Neural cell (in vitro differentiated cells): ENCODE measurements at regions not wholly inside any gene's neighbourhood (a gene's known extent, or its start where the extent isn't known, plus 50 kb on each side); places are given as distances from the start of the nearest gene placed in this dataset.

Source experiments
- H2AFZ ChIP-seq: fragments of 200-600, 300-800 bp; sonication (generic), shearing (Covaris generic); 2 replicates; pipeline ENCODE4 v1.6.0; 2014; ENCODE audit warnings: low read depth, mild to moderate bottlenecking, antibody characterized with exemption, low read length, moderate library complexity
- H3F3A ChIP-seq: fragments of 200-600 bp; shearing (Covaris generic); 2 replicates; pipeline ENCODE4 v1.6.1; 2016; ENCODE audit warnings: mild to moderate bottlenecking, moderate library complexity, mixed read lengths, antibody characterized with exemption, low read length; ENCODE audit not compliant: insufficient read depth, poor library complexity, severe bottlenecking
- H3K27ac ChIP-seq: fragments of 200-600, 300-800 bp; sonication (generic), shearing (Covaris generic); 2 replicates; pipeline ENCODE4 v1.5.1; 2014; ENCODE audit warnings: mild to moderate bottlenecking, low read length, moderate library complexity
- H3K27me3 ChIP-seq: fragments of 300-800, 200-600 bp; sonication (generic), shearing (Covaris generic); 2 replicates; pipeline ENCODE4 v1.6.0; 2014; ENCODE audit warnings: mild to moderate bottlenecking, low read depth, low read length, moderate library complexity; ENCODE audit not compliant: insufficient read depth
- H3K36me3 ChIP-seq: fragments of 300-800, 200-600 bp; sonication (generic), shearing (Covaris generic); 2 replicates; pipeline ENCODE4 v1.5.1; 2014; ENCODE audit warnings: mild to moderate bottlenecking, antibody characterized with exemption, low read length, moderate library complexity; ENCODE audit not compliant: insufficient read depth
- H3K4me2 ChIP-seq: fragments of 300-800, 200-600 bp; sonication (generic), shearing (Covaris generic); 2 replicates; pipeline ENCODE4 v1.6.0; 2014; ENCODE audit warnings: mild to moderate bottlenecking, low read length
- H3K4me3 ChIP-seq: fragments of 300-800, 200-600 bp; sonication (generic), shearing (Covaris generic); 2 replicates; pipeline ENCODE4 v1.5.1; 2014; ENCODE audit warnings: mild to moderate bottlenecking, low read length, moderate library complexity
- H3K79me2 ChIP-seq: fragments of 200-600 bp; shearing (Covaris generic); replicated peaks from 2 replicates; pipeline ENCODE4 v1.6.0; 2014; ENCODE audit warnings: mild to moderate bottlenecking, low read length, moderate library complexity; ENCODE audit not compliant: insufficient read depth
- H3K9ac ChIP-seq: fragments of 300-800, 200-600 bp; sonication (generic), shearing (Covaris generic); 2 replicates; pipeline ENCODE4 v1.6.1; 2016; ENCODE audit warnings: mild to moderate bottlenecking, low read length, mixed read lengths
- H3K9me2 ChIP-seq: fragments of 200-600 bp; shearing (Covaris generic); 2 replicates; pipeline ENCODE4 v1.6.1; 2016; ENCODE audit warnings: mild to moderate bottlenecking, low read length, mixed read lengths; ENCODE audit not compliant: insufficient read depth
- H3K9me3 ChIP-seq: fragments of 200-600, 300-800 bp; sonication (generic), shearing (Covaris generic); 2 replicates; pipeline ENCODE4 v1.6.1; 2016; ENCODE audit warnings: mild to moderate bottlenecking, mixed run types, low read length, moderate library complexity, mixed read lengths
- H4K20me1 ChIP-seq: fragments of 200-600 bp; shearing (Covaris generic); 2 replicates; pipeline ENCODE4 v1.6.1; 2016; ENCODE audit warnings: mild to moderate bottlenecking, mixed run types; ENCODE audit not compliant: insufficient read depth
- CTCF ChIP-seq: fragments of 450-650 bp; IDR thresholded peaks from 2 replicates; pipeline ENCODE4 v1.5.1; 2014; ENCODE audit warnings: antibody characterized with exemption, mild to moderate bottlenecking, moderate library complexity; ENCODE audit not compliant: poor library complexity, severe bottlenecking
- EP300 ChIP-seq: fragments of 450-650 bp; conservative IDR thresholded peaks from 2 replicates; pipeline ENCODE4 v1.6.1; 2014; ENCODE audit warnings: antibody characterized with exemption, mild to moderate bottlenecking, moderate library complexity; ENCODE audit not compliant: poor library complexity, severe bottlenecking
- EZH2 ChIP-seq: fragments of 200-600, 300-800 bp; shearing (Covaris generic), sonication (generic); IDR thresholded peaks from 2 replicates; pipeline ENCODE4 v1.6.1; 2014; ENCODE audit warnings: antibody characterized with exemption, low read length, borderline replicate concordance, mild to moderate bottlenecking; ENCODE audit not compliant: insufficient read depth, poor library complexity, severe bottlenecking
- MXI1 ChIP-seq: fragments of 450-650 bp; conservative IDR thresholded peaks from 2 replicates; pipeline ENCODE4 v1.6.1; 2014; ENCODE audit warnings: antibody characterized with exemption, mild to moderate bottlenecking; ENCODE audit not compliant: poor library complexity, severe bottlenecking
- POLR2AphosphoS5 ChIP-seq: IDR thresholded peaks from 2 replicates; pipeline ENCODE4 v1.6.1; 2012
- RAD21 ChIP-seq: fragments of 450-650 bp; conservative IDR thresholded peaks from 2 replicates; pipeline ENCODE4 v1.6.1; 2014; ENCODE audit warnings: antibody characterized with exemption, mild to moderate bottlenecking, moderate library complexity
- REST ChIP-seq: IDR thresholded peaks from 2 replicates; pipeline ENCODE4 v1.6.1; 2012; ENCODE audit warnings: borderline replicate concordance
- SMC3 ChIP-seq: fragments of 450-650 bp; conservative IDR thresholded peaks from 2 replicates; pipeline ENCODE4 v1.6.1; 2014; ENCODE audit warnings: antibody characterized with exemption, mild to moderate bottlenecking, moderate library complexity; ENCODE audit not compliant: poor library complexity
- TAF1 ChIP-seq: IDR thresholded peaks from 2 replicates; pipeline ENCODE4 v1.6.1; 2012; ENCODE audit warnings: low read depth

GRCh38 chr5:153896701-153897100 lies 142.0 kb downstream of the FAM114A2 start:
- no peaks in the 10 kb centered on the region for H3K27me3 ChIP-seq
- no peak overlapping the region for H3K9ac ChIP-seq
- H4K20me1 ChIP-seq = no peaks in the 10 kb centered on the region
- no peaks in the 10 kb centered on the region for H3K9me2 ChIP-seq
- TF ChIP-seq TAF1 (no peak), REST (no peak), CTCF (no peak), POLR2AphosphoS5 (no peak), MXI1 (no peak), SMC3 (no peak)
- H3K36me3 ChIP-seq = no peaks in the 10 kb centered on the region
- H3K9me3 ChIP-seq = no peaks in the 10 kb centered on the region
- no peak overlapping the region for H2AFZ ChIP-seq
- H3K27ac ChIP-seq = no peak overlapping the region
- no peak overlapping the region for H3K4me3 ChIP-seq
- H3K79me2 ChIP-seq = no peaks in the 10 kb centered on the region
- H3F3A ChIP-seq = no peaks in the 10 kb centered on the region
- no peak overlapping the region for H3K4me2 ChIP-seq

GRCh38 chr5:153896117-153896516 lies 142.6 kb downstream of the FAM114A2 start:
- no peak overlapping the region for H3K9ac ChIP-seq
- no peaks in the 10 kb centered on the region for H3K9me3 ChIP-seq
- no peak overlapping the region for H2AFZ ChIP-seq
- no peaks in the 10 kb centered on the region for H3K9me2 ChIP-seq
- H3K36me3 ChIP-seq = no peaks in the 10 kb centered on the region
- no peaks in the 10 kb centered on the region for H3K27me3 ChIP-seq
- H3K4me3 ChIP-seq = no peak overlapping the region
- TF ChIP-seq RAD21 (no peak), CTCF (no peak), MXI1 (no peak), POLR2AphosphoS5 (no peak), SMC3 (no peak), TAF1 (no peak), EP300 (no peak), EZH2 (no peak), REST (no peak)
- no peaks in the 10 kb centered on the region for H3K79me2 ChIP-seq
- no peak overlapping the region for H3K4me2 ChIP-seq
- H3K27ac ChIP-seq = no peak overlapping the region
- H4K20me1 ChIP-seq = no peaks in the 10 kb centered on the region
- H3F3A ChIP-seq = no peaks in the 10 kb centered on the region
